Osteocyte (in vitro differentiated cells): ENCODE measurements at regions not wholly inside any gene's neighbourhood (a gene's known extent, or its start where the extent isn't known, plus 50 kb on each side); places are given as distances from the start of the nearest gene placed in this dataset.

Experiments
- DNase-seq: peaks from one replicate; pipeline ENCODE4 v3.0.0; 2021; ENCODE audit warnings: mixed read lengths; ENCODE audit not compliant: unreplicated experiment; ENCODE audit errors: extremely low spot score
- H3K27ac Mint-ChIP-seq: one replicate; pipeline ENCODE4 v1.8.0; 2021; ENCODE audit warnings: mild to moderate bottlenecking, mixed read lengths; ENCODE audit not compliant: unreplicated experiment
- H3K27me3 Mint-ChIP-seq: one replicate; pipeline ENCODE4 v1.8.0; 2021; ENCODE audit warnings: mixed read lengths; ENCODE audit not compliant: unreplicated experiment
- H3K36me3 Mint-ChIP-seq: one replicate; pipeline ENCODE4 v1.8.0; 2021; ENCODE audit warnings: mixed read lengths; ENCODE audit not compliant: unreplicated experiment
- H3K4me1 Mint-ChIP-seq: one replicate; pipeline ENCODE4 v1.8.0; 2021; ENCODE audit warnings: mixed read lengths; ENCODE audit not compliant: unreplicated experiment
- H3K4me3 Mint-ChIP-seq: one replicate; pipeline ENCODE4 v1.8.0; 2021; ENCODE audit warnings: mild to moderate bottlenecking, moderate library complexity, mixed read lengths; ENCODE audit not compliant: unreplicated experiment
- H3K9me3 Mint-ChIP-seq: one replicate; pipeline ENCODE4 v1.8.0; 2021; ENCODE audit warnings: mixed read lengths; ENCODE audit not compliant: unreplicated experiment
- CTCF ChIP-seq: fragments of 200-600 bp; sonication (generic); IDR thresholded peaks from 2 replicates; pipeline ENCODE4 v1.5.0; 2021; ENCODE audit warnings: antibody characterized with exemption, mild to moderate bottlenecking, moderate library complexity

DNA sequence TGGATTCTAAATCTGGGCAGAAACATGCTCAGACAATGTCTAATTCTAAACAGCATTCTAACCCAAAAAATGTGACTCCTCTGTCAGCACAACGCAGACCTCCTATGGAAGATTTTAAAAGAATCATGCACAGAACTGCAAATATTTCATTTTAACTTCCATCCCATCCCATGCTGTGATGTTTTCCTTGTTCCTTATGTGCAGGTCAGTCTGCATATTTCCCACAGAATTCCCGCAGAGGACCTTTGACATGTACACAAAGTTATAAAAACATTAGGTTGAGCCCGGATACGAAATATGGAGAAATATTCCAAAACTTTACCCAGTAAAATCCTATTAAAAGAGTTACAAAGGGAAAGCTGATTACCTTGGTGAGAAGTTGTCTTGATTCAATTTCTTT is 467.1 kb upstream of the EPHA7 start:
- peak overlapping the region; percentile 90 for H3K27ac Mint-ChIP-seq
- DNase-seq = no peak
- H3K4me3 Mint-ChIP-seq = peak overlapping the region; percentile 44
- peaks cover 18% of the 10 kb centered on the region for H3K36me3 Mint-ChIP-seq
- peaks cover 18% of the 10 kb centered on the region for H3K9me3 Mint-ChIP-seq
- no peak for TF ChIP-seq CTCF
- H3K27me3 Mint-ChIP-seq = no peaks in the 10 kb centered on the region
- H3K4me1 Mint-ChIP-seq = peaks cover 49% of the 10 kb centered on the region

- peaks cover 7% of the 10 kb centered on the region for H3K36me3 Mint-ChIP-seq
- no peaks in the 10 kb centered on the region for H3K27me3 Mint-ChIP-seq
- H3K4me1 Mint-ChIP-seq = peaks cover 19% of the 10 kb centered on the region
- no peak for TF ChIP-seq CTCF
- no peak for DNase-seq
- no peak overlapping the region for H3K4me3 Mint-ChIP-seq
- no peak overlapping the region for H3K27ac Mint-ChIP-seq
- H3K9me3 Mint-ChIP-seq = peaks cover 10% of the 10 kb centered on the region
These were observed 440.6 kb upstream of the EPHA7 start for GRCh38 chr6:93859971-93860370.

GRCh38 chr6:93858213-93858612 is 438.9 kb upstream of the EPHA7 start:
- no peak for DNase-seq

GRCh38 chr6:93849857-93850256 is 430.5 kb upstream of the EPHA7 start:
- H3K36me3 Mint-ChIP-seq = peaks cover 6% of the 10 kb centered on the region
- peaks cover 24% of the 10 kb centered on the region for H3K9me3 Mint-ChIP-seq
- no peak for DNase-seq
- H3K4me3 Mint-ChIP-seq = no peak overlapping the region
- no peaks in the 10 kb centered on the region for H3K27me3 Mint-ChIP-seq
- TF ChIP-seq CTCF = no peak
- no peak overlapping the region for H3K27ac Mint-ChIP-seq
- peaks cover 10% of the 10 kb centered on the region for H3K4me1 Mint-ChIP-seq

More at GRCh38 chr6:93858213-93858612, 438.9 kb upstream of the EPHA7 start:
- no peak overlapping the region for H3K27ac Mint-ChIP-seq
- peaks cover 14% of the 10 kb centered on the region for H3K36me3 Mint-ChIP-seq
- peaks cover 21% of the 10 kb centered on the region for H3K4me1 Mint-ChIP-seq
- TF ChIP-seq CTCF = no peak
- peaks cover 20% of the 10 kb centered on the region for H3K9me3 Mint-ChIP-seq
- H3K4me3 Mint-ChIP-seq = no peak overlapping the region
- no peaks in the 10 kb centered on the region for H3K27me3 Mint-ChIP-seq

- Mint-ChIP-seq H3K9me3 (peaks cover 15% of the 10 kb centered on the region), H3K27ac (no peak overlapping the region), H3K27me3 (no peaks in the 10 kb centered on the region), H3K36me3 (peaks cover under 1% of the 10 kb centered on the region), H3K4me3 (no peak overlapping the region), H3K4me1 (peaks cover 9% of the 10 kb centered on the region)
- DNase-seq = no peak
- no peak for TF ChIP-seq CTCF
These were observed 428.8 kb upstream of the EPHA7 start for GRCh38 chr6:93848031-93848742.
